Neural cell (in vitro differentiated cells): ENCODE measurements at regions not wholly inside any gene's neighbourhood (a gene's known extent, or its start where the extent isn't known, plus 50 kb on each side); places are given as distances from the start of the nearest gene placed in this dataset.

Experiments
- EZH2 ChIP-seq: fragments of 200-600, 300-800 bp; shearing (Covaris generic), sonication (generic); IDR thresholded peaks from 2 replicates; pipeline ENCODE4 v1.6.1; 2014; ENCODE audit warnings: antibody characterized with exemption, low read length, borderline replicate concordance, mild to moderate bottlenecking; ENCODE audit not compliant: insufficient read depth, poor library complexity, severe bottlenecking
- MXI1 ChIP-seq: fragments of 450-650 bp; conservative IDR thresholded peaks from 2 replicates; pipeline ENCODE4 v1.6.1; 2014; ENCODE audit warnings: antibody characterized with exemption, mild to moderate bottlenecking; ENCODE audit not compliant: poor library complexity, severe bottlenecking
- RAD21 ChIP-seq: fragments of 450-650 bp; conservative IDR thresholded peaks from 2 replicates; pipeline ENCODE4 v1.6.1; 2014; ENCODE audit warnings: antibody characterized with exemption, mild to moderate bottlenecking, moderate library complexity
- SMC3 ChIP-seq: fragments of 450-650 bp; conservative IDR thresholded peaks from 2 replicates; pipeline ENCODE4 v1.6.1; 2014; ENCODE audit warnings: antibody characterized with exemption, mild to moderate bottlenecking, moderate library complexity; ENCODE audit not compliant: poor library complexity
- TF ChIP-seq, protein P1 (sequence below): fragments of 450-650 bp; IDR thresholded peaks from 2 replicates; pipeline ENCODE4 v1.5.1; 2014; ENCODE audit warnings: antibody characterized with exemption, mild to moderate bottlenecking, moderate library complexity; ENCODE audit not compliant: poor library complexity, severe bottlenecking
- TF ChIP-seq, protein P2 (sequence below): IDR thresholded peaks from 2 replicates; pipeline ENCODE4 v1.6.1; 2012; ENCODE audit warnings: borderline replicate concordance

GRCh38 chr3:1019157-1019556 is 73.7 kb upstream of the CNTN6 start:
- TF ChIP-seq, protein P1, sequence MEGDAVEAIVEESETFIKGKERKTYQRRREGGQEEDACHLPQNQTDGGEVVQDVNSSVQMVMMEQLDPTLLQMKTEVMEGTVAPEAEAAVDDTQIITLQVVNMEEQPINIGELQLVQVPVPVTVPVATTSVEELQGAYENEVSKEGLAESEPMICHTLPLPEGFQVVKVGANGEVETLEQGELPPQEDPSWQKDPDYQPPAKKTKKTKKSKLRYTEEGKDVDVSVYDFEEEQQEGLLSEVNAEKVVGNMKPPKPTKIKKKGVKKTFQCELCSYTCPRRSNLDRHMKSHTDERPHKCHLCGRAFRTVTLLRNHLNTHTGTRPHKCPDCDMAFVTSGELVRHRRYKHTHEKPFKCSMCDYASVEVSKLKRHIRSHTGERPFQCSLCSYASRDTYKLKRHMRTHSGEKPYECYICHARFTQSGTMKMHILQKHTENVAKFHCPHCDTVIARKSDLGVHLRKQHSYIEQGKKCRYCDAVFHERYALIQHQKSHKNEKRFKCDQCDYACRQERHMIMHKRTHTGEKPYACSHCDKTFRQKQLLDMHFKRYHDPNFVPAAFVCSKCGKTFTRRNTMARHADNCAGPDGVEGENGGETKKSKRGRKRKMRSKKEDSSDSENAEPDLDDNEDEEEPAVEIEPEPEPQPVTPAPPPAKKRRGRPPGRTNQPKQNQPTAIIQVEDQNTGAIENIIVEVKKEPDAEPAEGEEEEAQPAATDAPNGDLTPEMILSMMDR, result no peak
- TF ChIP-seq EZH2 (no peak), SMC3 (no peak), RAD21 (no peak), MXI1 (no peak)
- TF ChIP-seq, protein P2, sequence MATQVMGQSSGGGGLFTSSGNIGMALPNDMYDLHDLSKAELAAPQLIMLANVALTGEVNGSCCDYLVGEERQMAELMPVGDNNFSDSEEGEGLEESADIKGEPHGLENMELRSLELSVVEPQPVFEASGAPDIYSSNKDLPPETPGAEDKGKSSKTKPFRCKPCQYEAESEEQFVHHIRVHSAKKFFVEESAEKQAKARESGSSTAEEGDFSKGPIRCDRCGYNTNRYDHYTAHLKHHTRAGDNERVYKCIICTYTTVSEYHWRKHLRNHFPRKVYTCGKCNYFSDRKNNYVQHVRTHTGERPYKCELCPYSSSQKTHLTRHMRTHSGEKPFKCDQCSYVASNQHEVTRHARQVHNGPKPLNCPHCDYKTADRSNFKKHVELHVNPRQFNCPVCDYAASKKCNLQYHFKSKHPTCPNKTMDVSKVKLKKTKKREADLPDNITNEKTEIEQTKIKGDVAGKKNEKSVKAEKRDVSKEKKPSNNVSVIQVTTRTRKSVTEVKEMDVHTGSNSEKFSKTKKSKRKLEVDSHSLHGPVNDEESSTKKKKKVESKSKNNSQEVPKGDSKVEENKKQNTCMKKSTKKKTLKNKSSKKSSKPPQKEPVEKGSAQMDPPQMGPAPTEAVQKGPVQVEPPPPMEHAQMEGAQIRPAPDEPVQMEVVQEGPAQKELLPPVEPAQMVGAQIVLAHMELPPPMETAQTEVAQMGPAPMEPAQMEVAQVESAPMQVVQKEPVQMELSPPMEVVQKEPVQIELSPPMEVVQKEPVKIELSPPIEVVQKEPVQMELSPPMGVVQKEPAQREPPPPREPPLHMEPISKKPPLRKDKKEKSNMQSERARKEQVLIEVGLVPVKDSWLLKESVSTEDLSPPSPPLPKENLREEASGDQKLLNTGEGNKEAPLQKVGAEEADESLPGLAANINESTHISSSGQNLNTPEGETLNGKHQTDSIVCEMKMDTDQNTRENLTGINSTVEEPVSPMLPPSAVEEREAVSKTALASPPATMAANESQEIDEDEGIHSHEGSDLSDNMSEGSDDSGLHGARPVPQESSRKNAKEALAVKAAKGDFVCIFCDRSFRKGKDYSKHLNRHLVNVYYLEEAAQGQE, result no peak
